ENCODE measurements at regions not wholly inside any gene's neighbourhood (a gene's known extent, or its start where the extent isn't known, plus 50 kb on each side); places are given as distances from the start of the nearest gene placed in this dataset.

- Mint-ChIP-seq H3K4me3 (no peak overlapping the region), H3K36me3 (ENCODE audit: low read depth) (no peaks in the 10 kb centered on the region), H3K9me3 (no peaks in the 10 kb centered on the region), H3K27me3 (no peaks in the 10 kb centered on the region), H3K4me1 (no peaks in the 10 kb centered on the region), H3K27ac (no peak overlapping the region)
- intact Hi-C loops (cut with micrococcal nuclease) = no loop called here
- ChIA-PET POLR2A (no interaction called here), CTCF (no interaction called here)
- TF ChIP-seq CTCF (IDR thresholded peaks at IDR 0.05) = no peak
- ATAC-seq (ENCODE audit: low read depth) = no peak
- DNase-seq = no peak
Measured at GRCh38 chr5:4514067-4514648, 626.0 kb upstream of the ADAMTS16 start.

- ChIA-PET POLR2A (no interaction called here), CTCF (no interaction called here)
- Mint-ChIP-seq H3K36me3 (ENCODE audit: low read depth) (no peaks in the 10 kb centered on the region), H3K4me3 (no peak overlapping the region), H3K9me3 (peaks cover 4% of the 10 kb centered on the region), H3K27me3 (no peaks in the 10 kb centered on the region), H3K27ac (no peak overlapping the region), H3K4me1 (no peaks in the 10 kb centered on the region)
- intact Hi-C loops (cut with micrococcal nuclease) = no loop called here
- TF ChIP-seq CTCF (IDR thresholded peaks at IDR 0.05) = no peak
- no peak for ATAC-seq (ENCODE audit: low read depth)
- DNase-seq = no peak
Measured at GRCh38 chr5:4518903-4519672, 621.0 kb upstream of the ADAMTS16 start.

- H3K4me1 Mint-ChIP-seq = no peaks in the 10 kb centered on the region
- ChIA-PET POLR2A (no interaction called here), CTCF (no interaction called here)
- TF ChIP-seq CTCF (IDR thresholded peaks at IDR 0.05) = no peak
- no peak overlapping the region for H3K4me3 Mint-ChIP-seq
- no peaks in the 10 kb centered on the region for H3K36me3 Mint-ChIP-seq (ENCODE audit: low read depth)
- no peak for ATAC-seq (ENCODE audit: low read depth)
- DNase-seq = no peak
- intact Hi-C loops (cut with micrococcal nuclease) = no loop called here
- H3K27ac Mint-ChIP-seq = no peak overlapping the region
- no peaks in the 10 kb centered on the region for H3K27me3 Mint-ChIP-seq
- peaks cover 4% of the 10 kb centered on the region for H3K9me3 Mint-ChIP-seq
Measured at GRCh38 chr5:4520559-4520958, 619.6 kb upstream of the ADAMTS16 start.

GRCh38 chr5:4523038-4523437, 617.1 kb upstream of the ADAMTS16 start:
- Mint-ChIP-seq H3K27ac (no peak overlapping the region), H3K36me3 (ENCODE audit: low read depth) (no peaks in the 10 kb centered on the region), H3K4me3 (no peak overlapping the region), H3K27me3 (no peaks in the 10 kb centered on the region), H3K9me3 (peaks cover 4% of the 10 kb centered on the region), H3K4me1 (no peaks in the 10 kb centered on the region)
- CTCF ChIA-PET = no interaction called here
- DNase-seq (no peak), ATAC-seq (ENCODE audit: low read depth) (no peak)
- intact Hi-C loops (cut with micrococcal nuclease) = no loop called here
- TF ChIP-seq CTCF (IDR thresholded peaks at IDR 0.05) = no peak
- POLR2A ChIA-PET = no interaction called here

- no peak for TF ChIP-seq CTCF (IDR thresholded peaks at IDR 0.05)
- no peak for DNase-seq
- no peak overlapping the region for H3K4me3 Mint-ChIP-seq
- H3K4me1 Mint-ChIP-seq = no peaks in the 10 kb centered on the region
- ChIA-PET CTCF (no interaction called here), POLR2A (no interaction called here)
- H3K9me3 Mint-ChIP-seq = peaks cover 6% of the 10 kb centered on the region
- no peak overlapping the region for H3K27ac Mint-ChIP-seq
- ATAC-seq (ENCODE audit: low read depth) = no peak
- H3K36me3 Mint-ChIP-seq (ENCODE audit: low read depth) = no peaks in the 10 kb centered on the region
- intact Hi-C loops (cut with micrococcal nuclease) = no loop called here
- no peaks in the 10 kb centered on the region for H3K27me3 Mint-ChIP-seq
Measured at GRCh38 chr5:4531756-4532704, 608.1 kb upstream of the ADAMTS16 start.

Measured in activated B cell treated with CpG ODN at 0.5 μM for 24 hours (primary cell).